IMR-90 (cell line): ENCODE measurements at regions not wholly inside any gene's neighbourhood (a gene's known extent, or its start where the extent isn't known, plus 50 kb on each side); places are given as distances from the start of the nearest gene placed in this dataset.

Experiments used
- ATAC-seq: fragments of 200-7000 bp; cut with Tn5 transposase; 2 replicates; pipeline ENCODE4 v1.9.1; 2020; ENCODE audit warnings: low read depth, mild to moderate bottlenecking, moderate library complexity
- BruUV-seq: library from RNA; stranded (reverse); fragments of 400-500 nt; replicated peaks from 2 replicates; lab custom pipeline; 2021; lab: Mats Ljungman, UMichigan
- CTCF ChIA-PET: fragments of 300-600 bp; formaldehyde crosslinking; extraction: SDS; loops from one replicate; lab custom pipeline; 2021; ENCODE audit warnings: antibody characterized with exemption; lab: Yijun Ruan, JAX
- POLR2A ChIA-PET: fragments of 300-600 bp; sonication (Branson Sonifier 250); formaldehyde crosslinking; loops from one replicate; lab custom pipeline; 2022; ENCODE audit warnings: antibody characterized with exemption; ENCODE audit not compliant: unreplicated experiment; lab: Charles Lee
- DNase-seq: peaks from one replicate; pipeline ENCODE4 v3.0.0; 2013
- H2AFZ ChIP-seq: replicated peaks from 2 replicates; pipeline ENCODE3; 2013; ENCODE audit warnings: low read length, mild to moderate bottlenecking; ENCODE audit not compliant: poor library complexity
- H2AK5ac ChIP-seq: 2 replicates; pipeline ENCODE4 v1.6.1; 2013; ENCODE audit warnings: low read depth, low read length, inconsistent platforms
- H2AK9ac ChIP-seq: replicated peaks from 2 replicates; pipeline ENCODE3; 2013; ENCODE audit warnings: mild to moderate bottlenecking, low read depth, low read length, moderate library complexity; ENCODE audit not compliant: poor library complexity
- H2BK120ac ChIP-seq: 2 replicates; pipeline ENCODE4 v1.6.1; 2013; ENCODE audit warnings: low read depth, low read length, inconsistent platforms
- H2BK15ac ChIP-seq: 3 replicates; pipeline ENCODE4 v1.6.1; 2013; ENCODE audit warnings: low read depth, low read length, inconsistent platforms
- H2BK20ac ChIP-seq: 2 replicates; pipeline ENCODE4 v1.6.1; 2013; ENCODE audit warnings: low read depth, mild to moderate bottlenecking, inconsistent platforms, low read length, moderate library complexity
- H2BK5ac ChIP-seq: 2 replicates; pipeline ENCODE4 v1.6.1; 2013; ENCODE audit warnings: mild to moderate bottlenecking, low read depth, low read length, inconsistent platforms; ENCODE audit not compliant: poor library complexity, severe bottlenecking
- H3K14ac ChIP-seq: replicated peaks from 2 replicates; pipeline ENCODE4 v1.6.1; 2013; ENCODE audit warnings: low read depth, low read length, inconsistent platforms
- H3K18ac ChIP-seq: 2 replicates; pipeline ENCODE4 v1.6.1; 2013; ENCODE audit warnings: low read depth, low read length, control low read depth
- H3K23ac ChIP-seq: 2 replicates; pipeline ENCODE4 v1.6.1; 2013; ENCODE audit warnings: low read depth, low read length, inconsistent platforms
- H3K27ac ChIP-seq: 2 replicates; pipeline ENCODE4 v1.5.1; 2013; ENCODE audit warnings: mild to moderate bottlenecking, control low read depth, low read length; ENCODE audit not compliant: insufficient read depth
- H3K27me3 ChIP-seq: 2 replicates; pipeline ENCODE4 v1.6.1; 2013; ENCODE audit warnings: low read length; ENCODE audit not compliant: control insufficient read depth, insufficient read depth
- H3K36me3 ChIP-seq: 2 replicates; pipeline ENCODE4 v1.6.1; 2013; ENCODE audit warnings: low read length, mixed read lengths; ENCODE audit not compliant: control insufficient read depth, insufficient read depth
- H3K4ac ChIP-seq: 2 replicates; pipeline ENCODE4 v1.6.1; 2013; ENCODE audit warnings: low read depth, low read length, inconsistent platforms
- H3K4me1 ChIP-seq: 2 replicates; pipeline ENCODE4 v1.6.1; 2013; ENCODE audit warnings: low read length, mixed read lengths; ENCODE audit not compliant: control insufficient read depth, insufficient read depth
- H3K4me2 ChIP-seq: 2 replicates; pipeline ENCODE4 v1.6.1; 2013; ENCODE audit warnings: low read depth, mild to moderate bottlenecking, control low read depth, low read length, moderate library complexity
- H3K4me3 ChIP-seq: 2 replicates; pipeline ENCODE4 v1.5.1; 2013; ENCODE audit warnings: low read depth, mild to moderate bottlenecking, control low read depth, low read length, moderate library complexity; ENCODE audit not compliant: insufficient read depth
- H3K56ac ChIP-seq: 2 replicates; pipeline ENCODE4 v1.6.1; 2013; ENCODE audit warnings: low read length, inconsistent platforms; ENCODE audit not compliant: insufficient read depth; ENCODE audit errors: extremely low read depth
- H3K79me1 ChIP-seq, 2 experiments: 2 replicates each; pipeline ENCODE4 v1.6.1; 2013; ENCODE audit warnings: low read length in 2 of 2, inconsistent platforms in 1 of 2, low read depth in 1 of 2
- H3K9ac ChIP-seq: 2 replicates; pipeline ENCODE4 v1.6.1; 2013; ENCODE audit warnings: low read depth, low read length, control low read depth
- H3K9me1 ChIP-seq: 2 replicates; pipeline ENCODE4 v1.6.1; 2013; ENCODE audit warnings: low read length, inconsistent platforms; ENCODE audit not compliant: insufficient read depth
- H3K9me3 ChIP-seq: 2 replicates; pipeline ENCODE4 v1.6.1; 2013; ENCODE audit warnings: low read length; ENCODE audit not compliant: control insufficient read depth, insufficient read depth
- H4K20me1 ChIP-seq: 2 replicates; pipeline ENCODE4 v1.6.1; 2013; ENCODE audit warnings: low read length, inconsistent platforms; ENCODE audit not compliant: insufficient read depth
- H4K5ac ChIP-seq: 2 replicates; pipeline ENCODE4 v1.6.1; 2013; ENCODE audit warnings: mild to moderate bottlenecking, low read depth, low read length, control low read depth
- H4K8ac ChIP-seq, 2 experiments: 2 replicates each; pipeline ENCODE4 v1.6.1; 2013; ENCODE audit warnings: low read depth in 2 of 2, low read length in 2 of 2, control low read depth in 1 of 2, inconsistent platforms in 1 of 2
- H4K91ac ChIP-seq: 2 replicates; pipeline ENCODE4 v1.6.1; 2013; ENCODE audit warnings: low read depth, low read length, inconsistent platforms; ENCODE audit not compliant: insufficient read depth
- BHLHE40 ChIP-seq: fragments of 150-350 bp; IDR thresholded peaks from 2 replicates; pipeline ENCODE4 v1.6.1; 2016; ENCODE audit warnings: mild to moderate bottlenecking, low read depth, low read length
- CEBPB ChIP-seq: IDR thresholded peaks from 2 replicates; pipeline ENCODE4 v1.6.1; 2012; ENCODE audit warnings: low read depth, low read length, improper control_type of control experiment
- CHD1 ChIP-seq: IDR thresholded peaks from 2 replicates; pipeline ENCODE4 v1.6.1; 2012; ENCODE audit warnings: low read depth, low read length, improper control_type of control experiment
- FOS ChIP-seq: fragments of 150-350 bp; IDR thresholded peaks from 2 replicates; pipeline ENCODE4 v1.6.1; 2016; ENCODE audit warnings: low read depth, low read length
- MAFK ChIP-seq: IDR thresholded peaks from 2 replicates; pipeline ENCODE4 v1.6.1; 2012; ENCODE audit warnings: low read depth, low read length, improper control_type of control experiment
- MXI1 ChIP-seq: IDR thresholded peaks from 2 replicates; pipeline ENCODE4 v1.6.1; 2012; ENCODE audit warnings: low read depth, mild to moderate bottlenecking, low read length, moderate library complexity, borderline replicate concordance
- NFE2L2 ChIP-seq: fragments of 150-350 bp; IDR thresholded peaks from 2 replicates; pipeline ENCODE4 v1.6.1; 2016; ENCODE audit warnings: low read depth, mild to moderate bottlenecking, low read length
- POLR2A ChIP-seq: IDR thresholded peaks from 2 replicates; pipeline ENCODE4 v1.6.1; 2012; ENCODE audit warnings: mild to moderate bottlenecking, low read depth, low read length
- RAD21 ChIP-seq: IDR thresholded peaks from 2 replicates; pipeline ENCODE4 v1.6.1; 2012; ENCODE audit warnings: low read length, improper control_type of control experiment
- RCOR1 ChIP-seq: IDR thresholded peaks from 2 replicates; pipeline ENCODE4 v1.6.1; 2012; ENCODE audit warnings: mild to moderate bottlenecking, low read length, improper control_type of control experiment; ENCODE audit not compliant: insufficient replicate concordance
- RFX5 ChIP-seq: IDR thresholded peaks from 2 replicates; pipeline ENCODE4 v1.8.0; 2012; ENCODE audit warnings: low read depth, mild to moderate bottlenecking, low read length, moderate library complexity
- SMC3 ChIP-seq: fragments of 150-350 bp; IDR thresholded peaks from 2 replicates; pipeline ENCODE4 v1.6.1; 2016; ENCODE audit warnings: low read depth, mild to moderate bottlenecking, antibody characterized with exemption, low read length, moderate library complexity
- WGBS, 2 experiments: methylation state at CpG; one replicate each; pipeline versions ENCODE4 v1.1.5 to v1.1.7; 2013; ENCODE audit warnings: missing lambda C conversion rate in 2 of 2; ENCODE audit not compliant: insufficient read length in 1 of 2; ENCODE audit errors: extremely low coverage in 2 of 2; 5-methylcytosine and 5-hydroxymethylcytosine counted together
- dilution Hi-C: fragments of 300-500 bp; cut with HindIII; formaldehyde crosslinking; loops from one replicate; pipeline ENCODE4 v1.14.3; 2018; ENCODE audit warnings: low sequenced_read_pairs; ENCODE audit not compliant: unreplicated experiment
- in situ Hi-C: fragments of 300-500 bp; cut with MboI; formaldehyde crosslinking; loops from 3 replicates; pipeline ENCODE4 v1.14.3; 2019; ENCODE audit warnings: low sequenced_read_pairs, inconsistent platforms, mixed read lengths
- intact Hi-C: fragments of 100-400 bp; cut with micrococcal nuclease; formaldehyde crosslinking; loops from 2 replicates; pipeline ENCODE4 v1.10.0; 2022
- TF ChIP-seq, protein P1 (sequence below): fragments of 150-350 bp; IDR thresholded peaks from 2 replicates; pipeline ENCODE4 v1.6.1; 2017; ENCODE audit warnings: mild to moderate bottlenecking, antibody characterized with exemption, low read length, low read depth
- TF ChIP-seq, protein P2 (sequence below): conservative IDR thresholded peaks from 2 replicates; pipeline ENCODE4 v1.5.1; 2012; ENCODE audit warnings: mild to moderate bottlenecking, low read depth, low read length, improper control_type of control experiment
- TF ChIP-seq, protein P3 (sequence below): fragments of 150-350 bp; IDR thresholded peaks from 2 replicates; pipeline ENCODE4 v1.6.1; 2016; ENCODE audit warnings: low read depth, mild to moderate bottlenecking, low read length, moderate library complexity, borderline replicate concordance

DNA sequence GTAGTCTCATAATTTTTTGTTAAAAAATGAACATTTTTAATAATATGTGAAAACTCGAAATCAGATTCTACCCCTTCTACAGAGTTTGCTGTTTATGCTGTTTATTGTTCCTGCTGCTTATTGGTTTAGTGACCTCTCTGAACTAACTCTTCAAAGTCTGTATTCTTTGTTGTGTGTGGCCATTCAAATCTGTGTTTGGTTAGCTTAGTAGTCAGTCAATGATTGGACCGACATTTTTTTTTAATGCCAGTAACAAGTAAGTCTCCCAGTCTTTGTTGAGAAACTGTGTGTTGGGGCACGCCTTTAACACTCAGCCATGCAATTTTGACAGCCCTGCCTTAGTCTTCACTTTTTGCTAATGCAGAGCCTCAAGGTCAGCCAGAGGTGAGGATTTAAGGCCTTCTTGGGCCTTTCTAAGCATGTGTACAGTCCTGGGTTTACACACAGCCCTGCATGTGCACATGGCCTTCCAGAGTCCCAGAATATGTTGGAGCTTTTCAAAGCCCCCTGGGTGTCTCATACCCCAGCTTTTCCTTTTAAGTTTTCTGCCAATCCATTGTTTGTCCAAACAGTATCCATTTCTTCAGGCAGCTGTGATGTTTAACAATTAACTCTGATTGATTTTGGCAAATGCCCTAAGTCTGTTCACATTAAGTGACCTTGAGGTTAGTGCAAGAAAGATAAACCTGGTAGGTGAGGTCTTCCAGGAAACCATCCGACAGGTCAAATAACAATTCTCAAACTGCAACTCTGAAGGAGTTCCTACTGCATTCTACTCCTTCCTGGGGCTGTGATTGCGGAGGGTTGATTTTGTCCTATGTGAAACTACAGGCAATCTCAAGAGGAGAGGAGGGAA is 389.3 kb downstream of the PMP22 start:
- H3K79me1 ChIP-seq, result no peaks in the 10 kb centered on the region
- H3K4ac ChIP-seq, result no peak overlapping the region
- no peaks in the 10 kb centered on the region for H3K27me3 ChIP-seq
- no peak overlapping the region for H3K4me2 ChIP-seq
- no peak overlapping the region for H2BK5ac ChIP-seq
- WGBS, 2 experiments, result 92% methylated on average over 2 of the region's 5 CpGs; no CpG with 5 or more reads in 1 of the 2 experiments
- H3K23ac ChIP-seq, result no peak overlapping the region
- ATAC-seq (no peak), DNase-seq (no peak)
- ChIA-PET POLR2A (no interaction called here), CTCF (no interaction called here)
- H3K27ac ChIP-seq, result no peak overlapping the region
- H2BK20ac ChIP-seq, result no peak overlapping the region
- intact Hi-C loops, result no loop called here
- no peak overlapping the region for H4K91ac ChIP-seq
- H4K5ac ChIP-seq, result no peak overlapping the region
- H3K4me3 ChIP-seq, result no peak overlapping the region
- no peak overlapping the region for H2BK15ac ChIP-seq
- no peaks in the 10 kb centered on the region for H4K20me1 ChIP-seq
- no peaks in the 10 kb centered on the region for H3K36me3 ChIP-seq
- no peak overlapping the region for H2AK5ac ChIP-seq
- peak overlapping the region; percentile 42; the same call in 1 of the 2 replicates for H2BK120ac ChIP-seq
- H2AFZ ChIP-seq, result no peak overlapping the region
- no TSS peak for BruUV-seq
- no peak overlapping the region for H2AK9ac ChIP-seq
- H3K9me1 ChIP-seq, result no peaks in the 10 kb centered on the region
- no peak overlapping the region for H3K56ac ChIP-seq
- dilution Hi-C loops, result no loop called here
- H3K14ac ChIP-seq, result no peak overlapping the region
- H4K8ac ChIP-seq, result no peak overlapping the region
- no peak overlapping the region for H3K18ac ChIP-seq
- H3K9ac ChIP-seq, result no peak overlapping the region
- peaks cover 2% of the 10 kb centered on the region; the same call in 1 of the 2 replicates for H3K4me1 ChIP-seq
- in situ Hi-C loops, result no loop called here
- no peaks in the 10 kb centered on the region for H3K9me3 ChIP-seq
- TF ChIP-seq CEBPB, result no peak
- no peak for TF ChIP-seq CHD1
- TF ChIP-seq SMC3, result no peak
- TF ChIP-seq RCOR1, result no peak
- no peak for TF ChIP-seq RAD21
- TF ChIP-seq, protein P1, sequence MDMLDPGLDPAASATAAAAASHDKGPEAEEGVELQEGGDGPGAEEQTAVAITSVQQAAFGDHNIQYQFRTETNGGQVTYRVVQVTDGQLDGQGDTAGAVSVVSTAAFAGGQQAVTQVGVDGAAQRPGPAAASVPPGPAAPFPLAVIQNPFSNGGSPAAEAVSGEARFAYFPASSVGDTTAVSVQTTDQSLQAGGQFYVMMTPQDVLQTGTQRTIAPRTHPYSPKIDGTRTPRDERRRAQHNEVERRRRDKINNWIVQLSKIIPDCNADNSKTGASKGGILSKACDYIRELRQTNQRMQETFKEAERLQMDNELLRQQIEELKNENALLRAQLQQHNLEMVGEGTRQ, result no peak
- no peak for TF ChIP-seq MAFK
- TF ChIP-seq POLR2A, result no peak
- TF ChIP-seq FOS, result no peak
- TF ChIP-seq NFE2L2, result no peak
- TF ChIP-seq, protein P2, sequence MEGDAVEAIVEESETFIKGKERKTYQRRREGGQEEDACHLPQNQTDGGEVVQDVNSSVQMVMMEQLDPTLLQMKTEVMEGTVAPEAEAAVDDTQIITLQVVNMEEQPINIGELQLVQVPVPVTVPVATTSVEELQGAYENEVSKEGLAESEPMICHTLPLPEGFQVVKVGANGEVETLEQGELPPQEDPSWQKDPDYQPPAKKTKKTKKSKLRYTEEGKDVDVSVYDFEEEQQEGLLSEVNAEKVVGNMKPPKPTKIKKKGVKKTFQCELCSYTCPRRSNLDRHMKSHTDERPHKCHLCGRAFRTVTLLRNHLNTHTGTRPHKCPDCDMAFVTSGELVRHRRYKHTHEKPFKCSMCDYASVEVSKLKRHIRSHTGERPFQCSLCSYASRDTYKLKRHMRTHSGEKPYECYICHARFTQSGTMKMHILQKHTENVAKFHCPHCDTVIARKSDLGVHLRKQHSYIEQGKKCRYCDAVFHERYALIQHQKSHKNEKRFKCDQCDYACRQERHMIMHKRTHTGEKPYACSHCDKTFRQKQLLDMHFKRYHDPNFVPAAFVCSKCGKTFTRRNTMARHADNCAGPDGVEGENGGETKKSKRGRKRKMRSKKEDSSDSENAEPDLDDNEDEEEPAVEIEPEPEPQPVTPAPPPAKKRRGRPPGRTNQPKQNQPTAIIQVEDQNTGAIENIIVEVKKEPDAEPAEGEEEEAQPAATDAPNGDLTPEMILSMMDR, result no peak
- no peak for TF ChIP-seq MXI1
- no peak for TF ChIP-seq RFX5
- TF ChIP-seq, protein P3, sequence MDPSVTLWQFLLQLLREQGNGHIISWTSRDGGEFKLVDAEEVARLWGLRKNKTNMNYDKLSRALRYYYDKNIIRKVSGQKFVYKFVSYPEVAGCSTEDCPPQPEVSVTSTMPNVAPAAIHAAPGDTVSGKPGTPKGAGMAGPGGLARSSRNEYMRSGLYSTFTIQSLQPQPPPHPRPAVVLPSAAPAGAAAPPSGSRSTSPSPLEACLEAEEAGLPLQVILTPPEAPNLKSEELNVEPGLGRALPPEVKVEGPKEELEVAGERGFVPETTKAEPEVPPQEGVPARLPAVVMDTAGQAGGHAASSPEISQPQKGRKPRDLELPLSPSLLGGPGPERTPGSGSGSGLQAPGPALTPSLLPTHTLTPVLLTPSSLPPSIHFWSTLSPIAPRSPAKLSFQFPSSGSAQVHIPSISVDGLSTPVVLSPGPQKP, result no peak
- TF ChIP-seq BHLHE40, result no peak
